ENCODE measurements at regions not wholly inside any gene's neighbourhood (a gene's known extent, or its start where the extent isn't known, plus 50 kb on each side); places are given as distances from the start of the nearest gene placed in this dataset.

- DNase-seq (ENCODE audit: low read depth), result peak; percentile 2
Observed at GRCh38 chr13:108360139-108360538, 90.6 kb downstream of the TNFSF13B start.

GRCh38 chr13:108361769-108362168 lies 92.3 kb downstream of the TNFSF13B start:
- no peak for DNase-seq (ENCODE audit: low read depth)

- no peak for DNase-seq (ENCODE audit: low read depth)
Observed at GRCh38 chr13:108363666-108364065, 94.1 kb downstream of the TNFSF13B start.

GRCh38 chr13:108365255-108365654 lies 95.7 kb downstream of the TNFSF13B start:
- no peak for DNase-seq (ENCODE audit: low read depth)

GRCh38 chr13:108368250-108368905 lies 98.9 kb downstream of the TNFSF13B start:
- DNase-seq (ENCODE audit: low read depth), result no peak

GRCh38 chr13:108369412-108369811 lies 99.9 kb downstream of the TNFSF13B start:
- DNase-seq (ENCODE audit: low read depth), result no peak

GRCh38 chr13:108375034-108375433 lies 105.5 kb downstream of the TNFSF13B start:
- no peak for DNase-seq (ENCODE audit: low read depth)

- DNase-seq (ENCODE audit: low read depth), result no peak
Observed at GRCh38 chr13:108375772-108376171, 106.3 kb downstream of the TNFSF13B start.

- DNase-seq (ENCODE audit: low read depth), result no peak
Observed at GRCh38 chr13:108376308-108376707, 106.8 kb downstream of the TNFSF13B start.

GRCh38 chr13:108377646-108378206 lies 108.2 kb downstream of the TNFSF13B start:
- no peak for DNase-seq (ENCODE audit: low read depth)

- no peak for DNase-seq (ENCODE audit: low read depth)
Observed at GRCh38 chr13:108383667-108384066, 114.1 kb downstream of the TNFSF13B start.

- no peak for DNase-seq (ENCODE audit: low read depth)
Observed at GRCh38 chr13:108387156-108387555, 117.6 kb downstream of the TNFSF13B start.

GRCh38 chr13:108402850-108403249 lies 133.3 kb downstream of the TNFSF13B start:
- no peak for DNase-seq (ENCODE audit: low read depth)

GRCh38 chr13:108407495-108407894 lies 138.0 kb downstream of the TNFSF13B start:
- DNase-seq (ENCODE audit: low read depth), result no peak

GRCh38 chr13:108408672-108409071 lies 139.2 kb downstream of the TNFSF13B start:
- no peak for DNase-seq (ENCODE audit: low read depth)

- DNase-seq (ENCODE audit: low read depth), result no peak
Observed at GRCh38 chr13:108409730-108410129, 140.2 kb downstream of the TNFSF13B start.

GRCh38 chr13:108419768-108420167 lies 150.2 kb downstream of the TNFSF13B start:
- no peak for DNase-seq (ENCODE audit: low read depth)

- peak; percentile 89 for DNase-seq (ENCODE audit: low read depth)
Observed at GRCh38 chr13:108425056-108425455, 155.5 kb downstream of the TNFSF13B start.

- peak; percentile 80 for DNase-seq (ENCODE audit: low read depth)
Observed at GRCh38 chr13:108426893-108427292, 157.4 kb downstream of the TNFSF13B start.

- peak; percentile 35 for DNase-seq (ENCODE audit: low read depth)
Observed at GRCh38 chr13:108427355-108427754, 157.8 kb downstream of the TNFSF13B start.

- no peak for DNase-seq (ENCODE audit: low read depth)
Observed at GRCh38 chr13:108428691-108429090, 159.2 kb downstream of the TNFSF13B start.

GRCh38 chr13:108433976-108434755 lies 164.6 kb downstream of the TNFSF13B start:
- DNase-seq (ENCODE audit: low read depth), result no peak
